ENCODE measurements at regions not wholly inside any gene's neighbourhood (a gene's known extent, or its start where the extent isn't known, plus 50 kb on each side); places are given as distances from the start of the nearest gene placed in this dataset.
A peak's percentile ranks its signal among the peaks of the same experiment; 100 is the strongest.

DNA sequence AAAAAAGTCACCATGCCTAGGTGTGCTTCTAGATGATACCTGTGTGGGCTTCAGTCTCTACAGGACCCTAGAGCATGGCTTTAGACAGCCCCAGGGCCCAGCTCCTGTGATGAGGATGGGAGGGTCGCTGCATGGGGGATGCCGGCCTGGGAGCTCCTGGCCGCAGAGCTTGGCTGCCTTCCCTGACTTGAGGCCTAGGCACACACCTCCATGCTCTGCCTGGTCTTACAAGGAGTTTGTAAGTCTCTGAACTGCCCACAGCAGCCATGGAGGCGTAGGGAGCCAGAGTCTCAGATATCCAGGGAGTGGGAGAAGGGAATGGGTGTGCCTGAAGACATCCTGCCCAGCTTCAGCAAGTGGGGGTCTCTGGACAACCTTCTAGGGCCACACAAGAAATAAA lies 149.5 kb upstream of the MYL2 start:
- no peak for DNase-seq

DNA sequence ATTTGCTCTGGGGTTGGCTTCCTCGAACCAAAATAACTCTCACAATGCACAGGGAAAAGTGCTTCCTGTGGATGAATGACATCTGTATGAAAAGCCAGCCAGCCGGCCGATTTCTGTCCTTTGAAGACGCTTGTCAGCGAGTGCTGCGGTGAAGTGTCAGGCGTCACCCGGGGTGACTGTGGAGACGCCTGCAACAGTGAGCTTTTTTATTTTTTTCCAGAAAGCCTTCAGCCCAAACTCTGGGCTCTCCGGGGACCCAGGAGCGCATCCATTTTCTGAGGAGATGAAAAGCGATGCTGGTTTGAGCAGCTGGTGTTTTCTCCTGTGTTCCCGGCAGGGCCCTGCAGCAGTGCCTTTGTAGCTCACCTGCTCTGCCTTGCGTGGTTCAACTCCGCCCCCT lies 147.9 kb upstream of the MYL2 start:
- no peak for DNase-seq

DNA sequence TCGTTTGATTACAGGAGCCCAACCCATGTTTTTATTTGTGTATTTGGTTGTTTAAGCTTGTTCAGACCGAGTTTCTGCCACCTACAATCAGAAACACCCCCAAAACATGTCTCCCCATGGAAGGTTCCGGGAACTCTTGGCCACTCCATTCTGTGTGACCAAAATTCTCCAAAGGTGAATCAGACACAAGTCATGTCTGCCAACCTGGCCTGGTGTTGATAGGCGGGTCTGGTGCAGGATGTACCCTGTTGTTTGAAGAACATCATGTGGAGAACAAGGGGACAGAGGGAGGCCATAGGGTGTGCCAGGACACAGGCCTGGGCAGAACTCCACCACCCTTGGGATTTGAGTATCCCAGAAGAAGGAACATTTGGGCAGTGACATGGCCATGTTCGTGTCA lies 147.1 kb upstream of the MYL2 start:
- DNase-seq: no peak

DNA sequence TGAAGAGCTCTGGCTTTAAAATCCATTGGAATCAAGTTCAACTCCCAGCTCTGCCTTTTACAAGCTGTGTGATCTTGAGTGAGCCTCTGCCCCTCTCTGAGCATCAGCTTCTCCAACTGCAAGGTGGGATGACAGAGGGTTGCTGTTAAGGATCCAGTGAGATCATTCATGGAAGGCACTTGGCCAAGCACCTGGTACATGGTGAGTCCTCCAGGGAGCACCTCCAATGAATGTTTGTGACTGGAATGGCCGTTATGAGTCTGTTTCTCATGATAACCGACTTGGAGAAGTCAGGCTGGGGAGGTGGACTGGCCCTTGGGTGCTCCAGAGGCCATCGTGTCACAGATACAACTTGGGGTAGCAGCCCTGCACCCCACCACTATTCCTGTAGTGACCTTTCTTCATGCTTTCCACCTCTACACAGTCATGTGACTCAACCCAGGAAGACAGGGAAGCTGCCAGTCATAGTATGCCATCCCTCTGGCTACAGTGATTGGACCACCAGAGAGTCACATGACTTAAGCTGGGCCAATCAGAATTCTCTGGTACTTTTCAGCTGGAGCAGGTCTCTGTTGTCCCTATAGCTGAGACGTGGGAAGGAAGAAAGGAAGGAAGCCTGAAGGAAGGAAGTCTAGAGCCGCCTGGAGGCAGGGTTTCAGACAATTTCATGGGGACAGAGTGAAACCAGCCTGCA lies 146.5 kb upstream of the MYL2 start:
- no peak for DNase-seq

DNA sequence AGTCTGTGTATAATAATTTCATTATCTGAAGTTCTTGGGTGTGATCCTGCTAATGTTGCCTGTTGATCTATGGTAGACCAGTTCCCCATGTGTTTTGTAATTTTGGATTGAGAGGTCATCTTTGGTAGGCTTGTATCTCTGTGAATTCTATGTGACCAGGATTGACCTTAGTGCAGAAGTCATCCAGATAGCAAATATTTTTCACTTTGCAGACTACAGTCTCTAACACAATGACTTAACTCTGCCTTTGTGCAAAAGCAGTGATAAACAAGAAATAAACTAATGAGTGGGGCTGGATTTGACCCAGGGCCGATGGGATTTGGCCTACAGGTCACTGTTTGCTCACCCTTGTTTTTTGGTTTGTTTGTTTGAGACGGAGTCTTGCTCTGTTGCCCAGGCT lies 144.6 kb upstream of the MYL2 start:
- DNase-seq: no peak

DNA sequence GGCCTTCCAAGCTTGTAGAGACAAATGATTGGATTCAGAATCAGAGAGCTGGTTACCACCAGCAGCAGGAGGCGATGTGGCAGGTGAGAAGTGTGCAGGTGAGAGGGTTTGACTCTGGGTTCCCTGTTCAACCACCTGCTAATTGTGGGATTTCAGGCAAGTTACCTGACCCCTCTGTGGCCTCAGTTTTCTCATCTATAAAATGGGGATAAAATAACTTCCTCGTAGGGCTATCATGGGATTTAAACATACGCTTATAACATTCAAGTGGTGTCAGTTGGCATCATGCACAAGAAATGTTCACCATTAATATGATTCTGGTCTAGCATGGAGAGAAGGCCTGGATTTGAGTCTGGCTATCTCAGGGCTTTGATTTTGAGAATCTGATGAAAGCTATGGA lies 143.8 kb upstream of the MYL2 start:
- no peak for DNase-seq

DNA sequence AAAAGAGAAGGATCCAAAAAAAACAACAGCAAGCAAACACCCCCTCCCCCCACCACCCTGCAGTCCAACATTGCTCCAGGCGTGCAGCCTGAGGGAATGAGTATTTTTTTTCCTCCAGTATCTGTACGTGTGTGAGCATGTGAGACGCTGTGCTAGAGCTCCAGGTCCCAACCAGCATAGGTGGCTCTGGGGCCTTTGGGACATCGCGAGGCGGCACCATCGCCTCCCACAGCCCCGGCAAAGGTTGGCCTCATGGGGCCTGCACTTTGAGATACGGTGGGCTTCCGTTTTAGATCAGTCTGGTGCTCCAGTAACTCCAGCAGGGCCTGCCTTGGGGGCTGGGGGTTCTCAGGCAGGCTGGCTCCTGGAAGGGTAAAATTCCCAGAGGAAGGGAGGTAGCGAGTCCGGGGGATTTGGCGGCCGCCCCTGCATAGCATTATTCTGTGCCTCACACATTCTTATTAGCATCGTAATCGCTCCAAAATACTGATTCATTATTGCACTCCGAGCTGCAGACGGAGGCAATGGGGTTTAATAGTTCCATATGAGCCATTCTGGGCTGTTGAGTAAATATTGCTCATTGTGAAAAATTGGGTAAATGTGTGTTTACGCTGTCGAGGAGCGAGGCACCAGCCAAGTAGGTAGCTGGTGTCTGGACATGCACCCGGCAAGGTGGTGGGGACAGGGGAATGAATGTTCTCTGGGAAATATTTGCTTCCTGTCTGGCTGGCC lies 143.1 kb upstream of the MYL2 start:
- DNase-seq: no peak

DNA sequence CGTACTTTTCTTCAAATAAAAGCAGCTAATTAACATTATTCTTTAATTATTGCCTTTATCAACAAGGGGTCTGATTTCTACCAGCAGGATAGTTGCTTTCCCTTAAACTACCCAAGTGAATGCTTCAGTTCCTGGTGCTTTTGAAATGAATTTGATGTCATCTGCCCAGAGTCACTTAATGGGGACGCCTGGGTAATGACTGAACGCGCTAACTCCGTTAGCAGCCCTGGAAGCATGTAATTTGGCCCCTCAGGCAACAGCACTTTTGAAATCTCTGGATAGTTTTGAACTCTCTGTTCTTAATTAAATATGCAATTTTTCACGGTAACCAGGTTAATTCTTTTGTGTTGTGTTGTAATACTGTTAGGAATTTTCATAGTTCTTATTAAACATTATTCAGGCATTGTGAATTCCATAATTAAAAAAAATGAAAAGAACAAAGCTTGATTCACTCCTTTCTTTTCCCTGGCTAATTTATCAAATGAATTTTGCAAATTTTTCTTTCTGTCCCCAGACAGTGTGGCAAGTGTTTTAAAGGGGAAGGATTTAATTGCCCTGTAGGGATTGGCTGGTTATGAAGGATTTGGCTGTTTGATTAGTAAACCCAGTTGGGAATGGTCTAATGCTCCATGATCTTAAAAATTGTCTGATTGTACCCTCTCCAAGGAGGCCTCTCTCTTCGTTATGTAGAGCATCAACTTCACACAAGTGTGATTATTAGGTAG lies 137.5 kb upstream of the MYL2 start:
- no peak for DNase-seq

DNA sequence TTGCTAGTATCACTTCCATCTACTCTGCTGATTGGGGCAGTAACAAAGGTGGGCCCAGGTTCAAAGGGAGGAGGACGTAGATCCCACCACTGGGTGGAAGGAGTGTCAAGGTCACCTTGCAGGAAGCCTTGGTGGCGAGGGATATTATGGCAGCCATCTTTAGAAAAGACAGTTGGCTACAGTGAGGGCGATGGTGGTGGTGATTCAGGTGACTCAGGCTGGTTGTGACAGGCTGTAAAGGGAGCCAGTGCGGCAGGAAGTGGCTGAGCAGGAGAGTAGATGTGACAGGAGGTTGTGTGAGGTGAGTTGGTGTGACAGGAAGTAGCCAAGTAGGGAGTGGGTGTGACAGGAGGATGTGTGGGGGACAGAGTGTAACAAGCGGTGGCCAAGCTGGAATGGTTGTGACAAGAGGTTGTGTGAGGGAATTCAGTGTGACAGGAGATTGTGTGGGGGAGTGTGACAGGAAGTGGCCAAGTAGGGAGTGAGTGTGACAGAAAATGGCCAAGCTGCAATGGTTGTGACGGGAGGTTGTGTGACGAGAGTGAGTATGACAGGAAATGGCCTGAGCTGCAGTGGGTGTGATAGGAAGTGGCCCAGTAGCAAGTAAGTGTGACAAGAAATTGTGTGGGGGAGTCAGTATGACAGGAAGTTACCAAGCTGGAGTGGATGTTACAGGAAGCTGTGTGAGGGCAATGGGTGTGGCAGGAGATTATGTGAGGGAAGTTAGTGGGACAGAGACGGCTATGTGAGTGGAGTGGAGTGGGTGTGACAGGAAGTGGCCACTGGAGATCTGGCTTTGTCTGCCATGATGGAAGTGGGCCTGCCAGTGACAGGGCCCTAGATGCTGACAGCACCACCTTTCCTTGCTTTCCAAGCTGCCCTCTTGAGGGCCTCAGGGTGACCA lies 136.5 kb upstream of the MYL2 start:
- DNase-seq: peak; percentile 85

DNA sequence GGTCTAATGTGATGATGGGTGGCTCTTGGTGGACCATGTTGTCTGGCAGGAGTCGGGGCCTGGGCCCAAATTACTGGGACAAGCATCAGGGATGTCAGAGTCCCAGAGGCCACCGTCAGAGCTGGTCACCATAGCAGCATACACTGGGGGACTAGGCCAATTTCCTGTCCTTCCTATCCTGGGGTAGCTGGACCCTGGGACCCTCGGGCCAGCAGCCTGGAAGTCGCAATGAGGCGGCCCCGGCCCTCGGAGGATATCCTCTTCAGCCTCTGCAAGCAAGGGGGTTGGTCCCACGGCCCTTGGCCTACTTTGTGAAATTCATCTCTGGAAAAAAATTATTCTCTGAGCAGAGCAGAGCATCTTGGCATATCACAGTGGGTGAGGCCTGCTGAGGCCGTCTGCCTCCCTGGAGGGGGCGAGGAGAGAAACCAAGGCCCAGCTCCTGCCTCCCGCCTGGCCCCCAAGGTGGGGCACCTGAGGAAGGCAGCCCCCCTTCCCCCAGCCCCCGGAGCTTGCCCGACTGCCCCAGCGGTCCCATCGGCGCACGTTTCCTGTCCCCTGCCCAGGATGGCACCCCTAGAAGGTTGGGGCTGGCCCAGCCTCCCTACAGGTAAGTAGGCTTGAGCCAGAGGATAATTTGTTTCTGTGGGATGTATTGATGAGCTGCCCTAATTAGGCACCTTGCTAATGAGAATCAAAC lies 135.0 kb upstream of the MYL2 start:
- no peak for DNase-seq

DNA sequence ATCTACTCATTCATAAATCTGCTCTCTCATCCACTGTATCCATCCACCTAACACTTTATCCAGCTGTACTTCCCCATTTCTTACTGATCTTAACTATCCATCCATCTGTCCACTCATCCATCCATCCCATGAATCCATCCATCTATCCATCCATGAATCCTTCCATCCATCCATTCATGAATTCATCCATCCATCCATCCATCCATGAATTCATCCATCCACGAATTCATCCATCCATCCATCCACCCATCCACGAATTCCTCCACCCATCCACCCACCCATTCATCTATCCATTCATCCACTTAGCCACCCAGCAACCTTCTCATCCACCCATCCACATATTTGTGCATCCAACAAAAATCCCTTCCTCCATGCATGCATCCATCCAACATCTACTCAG lies 128.6 kb upstream of the MYL2 start:
- DNase-seq: no peak

DNA sequence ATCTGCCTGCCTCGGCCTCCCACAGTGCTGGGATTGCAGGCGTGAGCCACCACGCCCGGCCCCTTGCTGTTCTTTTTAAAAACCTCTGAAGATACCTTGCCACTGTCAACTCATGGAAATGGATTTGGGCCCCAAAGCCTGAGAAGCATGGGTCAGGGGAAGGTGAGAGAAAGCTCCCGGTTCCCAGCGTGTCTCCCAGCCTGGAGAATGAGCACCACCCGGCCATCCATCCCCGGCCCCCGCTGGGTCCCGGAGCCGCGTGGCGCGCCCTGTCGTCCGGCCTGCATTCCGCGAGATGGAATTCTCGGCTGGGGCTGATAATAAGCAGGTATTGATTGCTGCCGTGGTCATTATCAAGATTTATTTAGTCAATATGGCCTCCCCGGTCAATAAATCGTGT lies 126.5 kb upstream of the MYL2 start:
- DNase-seq: no peak

DNA sequence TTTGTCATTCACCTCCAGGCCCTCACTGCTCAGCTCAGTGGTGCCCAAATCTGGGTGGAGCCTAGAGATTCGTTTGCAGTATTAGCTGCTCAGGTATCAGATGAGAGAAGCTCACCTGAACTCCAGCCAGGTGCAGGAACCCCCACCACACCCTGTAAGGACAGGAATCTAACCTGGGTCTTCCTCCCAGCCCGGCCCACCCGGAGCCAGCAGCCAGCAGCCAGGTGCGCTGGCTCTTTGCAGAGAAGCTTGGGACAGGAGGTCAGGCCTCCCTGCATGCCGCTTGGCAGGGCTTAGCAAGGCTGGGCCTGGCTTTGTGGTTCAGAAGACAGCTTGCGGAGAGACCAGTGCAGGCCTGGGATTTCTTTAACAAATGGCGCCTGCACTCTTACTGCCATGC lies 125.6 kb upstream of the MYL2 start:
- DNase-seq: no peak

DNA sequence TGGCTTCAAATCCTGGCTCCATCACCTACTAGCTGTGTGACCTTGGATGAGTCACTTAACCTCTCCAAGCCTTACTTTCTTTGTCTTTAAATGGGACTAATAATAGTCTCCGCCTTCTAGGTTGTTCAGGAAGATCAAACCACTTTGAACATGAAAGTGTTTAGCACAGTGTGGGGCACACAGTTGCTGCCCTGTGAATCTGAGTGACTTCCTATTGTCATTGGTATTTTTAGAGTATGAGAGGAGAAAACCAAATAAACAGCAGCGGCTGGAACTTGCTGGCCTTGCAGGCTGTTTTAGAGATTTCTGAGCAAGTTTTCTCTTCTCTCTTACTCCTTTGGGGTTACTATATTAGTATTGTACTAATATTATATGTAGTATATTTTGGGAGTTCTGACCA lies 120.7 kb upstream of the MYL2 start:
- DNase-seq: no peak

DNA sequence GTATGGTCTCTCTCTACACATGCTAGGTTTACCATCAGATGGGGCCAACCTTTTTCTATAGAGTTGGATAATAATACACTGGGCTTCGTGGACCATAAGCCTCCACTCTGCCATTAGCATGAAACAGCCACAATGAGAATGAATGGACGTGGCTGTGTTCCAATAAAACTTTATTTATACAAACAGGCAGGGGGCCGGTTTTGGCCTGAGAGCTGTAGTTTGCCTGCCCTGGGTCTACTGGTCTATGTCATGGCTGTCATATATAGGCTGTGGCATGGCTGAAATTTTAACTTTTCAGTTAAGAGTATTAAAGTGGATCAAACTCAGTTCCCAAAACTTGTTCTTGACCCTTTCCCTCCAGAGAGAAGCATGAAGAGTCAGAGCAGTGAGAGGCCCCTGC lies 120.3 kb upstream of the MYL2 start:
- DNase-seq: no peak

DNA sequence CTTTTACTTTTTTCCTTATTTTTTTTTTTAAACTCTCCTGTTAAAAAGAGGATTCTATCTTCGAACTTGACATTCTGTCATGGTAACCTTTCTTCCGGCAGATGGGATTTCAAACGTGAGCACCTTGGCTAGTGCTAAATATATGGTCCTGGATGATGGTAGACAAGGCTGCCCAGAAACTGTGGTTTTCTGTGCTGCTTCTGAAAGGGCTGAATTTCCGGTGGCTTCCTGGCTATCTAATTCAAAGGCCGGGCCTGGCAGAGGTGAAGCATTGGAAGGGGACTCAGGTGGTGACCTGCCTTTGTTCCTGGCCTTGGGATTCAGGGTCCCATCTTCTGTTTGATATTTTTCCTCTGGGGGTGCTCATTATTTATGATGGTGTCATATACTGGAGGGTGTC lies 118.6 kb upstream of the MYL2 start:
- DNase-seq: no peak

DNA sequence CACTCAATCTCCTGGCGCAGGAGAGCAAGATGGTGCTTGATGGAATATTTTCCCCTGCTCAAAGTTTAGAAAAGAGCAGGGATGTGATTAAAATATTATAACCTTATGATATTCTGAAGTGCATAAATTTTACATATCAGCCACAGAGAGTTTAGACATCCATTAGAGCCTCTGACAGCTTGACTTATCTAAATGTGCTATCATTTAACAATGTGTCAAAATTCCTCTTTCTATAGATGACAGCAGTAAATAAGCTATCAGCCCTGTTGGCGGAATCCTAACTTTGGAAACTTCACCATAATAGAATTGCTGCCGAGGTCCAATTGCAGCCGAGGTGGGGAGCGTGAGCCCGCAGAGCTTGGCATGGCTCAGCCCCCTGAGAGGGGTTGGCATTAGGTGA lies 117.7 kb upstream of the MYL2 start:
- DNase-seq: no peak

DNA sequence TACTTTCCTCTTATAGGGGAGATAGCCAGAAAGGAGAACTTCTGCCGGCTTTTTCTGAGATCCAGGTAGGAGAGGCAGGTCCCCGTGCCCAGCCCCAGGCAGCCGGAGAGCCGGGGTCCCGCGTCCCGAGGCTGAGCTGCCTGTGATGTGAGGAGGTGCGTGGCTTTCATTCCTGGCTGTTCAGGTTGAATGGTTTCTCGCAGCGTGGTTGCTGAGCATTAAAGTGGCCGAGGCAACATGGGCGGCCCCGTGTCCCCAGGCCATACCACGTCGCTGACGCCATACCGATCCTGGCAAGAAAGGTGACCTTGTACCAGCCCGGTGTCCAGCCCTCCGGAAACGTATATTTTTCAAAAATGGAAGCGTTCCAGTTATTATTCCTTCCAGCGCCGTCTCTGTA lies 116.7 kb upstream of the MYL2 start:
- no peak for DNase-seq

DNA sequence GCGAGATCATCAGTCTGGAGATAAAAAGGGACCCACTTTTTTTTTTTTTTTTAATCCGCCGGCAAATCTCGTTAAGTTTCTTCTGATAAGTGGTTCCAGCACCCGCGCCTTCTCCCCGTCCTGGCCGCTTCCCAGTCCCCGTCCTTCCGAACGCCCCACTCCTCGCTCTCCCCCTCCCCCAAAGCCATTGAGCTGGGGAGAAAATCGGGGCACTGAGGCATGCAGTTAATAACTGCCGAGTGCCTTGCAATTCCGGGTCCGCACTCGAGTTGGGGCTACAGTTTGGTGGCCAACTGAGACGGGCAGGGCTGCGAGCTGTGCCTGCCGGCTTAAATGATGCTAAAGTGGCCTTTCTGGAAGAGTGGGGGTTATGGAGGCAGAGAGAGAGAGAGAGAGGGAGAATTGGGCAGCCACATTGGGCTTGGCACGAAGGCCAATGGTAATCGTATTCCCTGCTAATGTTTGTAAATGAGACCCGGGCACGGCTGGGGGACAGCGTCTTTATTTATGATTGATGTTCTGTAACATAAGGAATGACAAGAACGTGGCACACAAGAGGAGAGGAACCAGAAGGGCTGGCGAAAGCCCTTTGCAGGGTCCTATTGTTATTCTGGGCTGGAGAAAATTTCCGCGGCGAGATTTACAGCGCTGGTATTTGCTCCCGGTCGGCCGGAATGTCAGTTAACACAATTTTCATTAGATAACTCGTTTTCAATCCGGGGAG lies 115.4 kb upstream of the MYL2 start:
- no peak for DNase-seq

DNA sequence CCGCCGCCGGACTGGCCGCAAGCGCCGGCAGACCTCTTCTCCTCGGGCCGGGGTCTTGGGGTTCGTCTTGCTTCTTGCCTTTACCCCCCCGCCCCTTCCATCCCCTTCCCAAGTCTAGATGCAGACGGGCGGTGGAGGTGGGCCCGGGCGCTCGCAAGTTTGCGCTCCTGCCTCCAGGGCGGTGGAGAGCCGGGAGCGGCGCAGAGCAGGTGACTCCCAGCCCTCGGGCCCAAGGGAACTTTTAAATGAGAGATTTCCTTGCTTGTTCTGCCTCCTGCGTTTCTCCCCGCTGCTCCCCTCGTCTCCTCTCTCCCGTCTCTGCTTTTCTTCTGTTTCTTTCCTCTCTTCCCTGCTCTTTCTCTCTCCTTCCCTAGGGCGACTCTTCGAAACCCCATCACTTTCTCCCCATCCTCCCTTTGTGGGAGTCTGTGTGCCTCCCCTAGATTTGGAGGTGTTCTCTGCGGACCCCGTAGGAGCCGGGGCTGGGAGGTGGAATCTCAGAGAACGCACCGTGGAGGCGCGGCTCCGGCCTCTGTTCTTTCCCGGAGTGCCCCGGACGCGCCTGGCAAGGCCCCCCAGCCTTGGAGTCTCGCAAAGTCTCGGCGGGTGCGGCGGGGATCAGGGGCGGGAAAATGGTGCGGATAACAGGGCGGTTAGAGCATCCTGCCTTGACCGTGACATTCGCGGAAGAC lies 114.7 kb upstream of the MYL2 start:
- peak; percentile 13 for DNase-seq
